Suppressor macrophage treated with lipopolysaccharide for 1 hour (primary cell): ENCODE measurements at regions not wholly inside any gene's neighbourhood (a gene's known extent, or its start where the extent isn't known, plus 50 kb on each side); places are given as distances from the start of the nearest gene placed in this dataset.

Experiments
- DNase-seq, 3 donors: peaks; one replicate each; pipeline ENCODE4 v3.0.0-alpha.2; 2020 to 2022

GRCh38 chr17:79539944-79540705, 70.7 kb downstream of the RBFOX3 start:
- DNase-seq = no peak

GRCh38 chr17:79538291-79538690, 72.6 kb downstream of the RBFOX3 start:
- no peak for DNase-seq

- no peak for DNase-seq
Observed at GRCh38 chr17:79537686-79538085, 73.2 kb downstream of the RBFOX3 start.

GRCh38 chr17:79537061-79537460, 73.8 kb downstream of the RBFOX3 start:
- no peak for DNase-seq

GRCh38 chr17:79536212-79536840, 74.5 kb downstream of the RBFOX3 start:
- no peak for DNase-seq

GRCh38 chr17:79535728-79536025, 75.2 kb downstream of the RBFOX3 start:
- no peak for DNase-seq

- no peak for DNase-seq
Observed at GRCh38 chr17:79534851-79535727, 75.8 kb downstream of the RBFOX3 start.

- DNase-seq = no peak
Observed at GRCh38 chr17:79534111-79534510, 76.7 kb downstream of the RBFOX3 start.

- no peak for DNase-seq
Observed at GRCh38 chr17:79533116-79533515, 77.7 kb downstream of the RBFOX3 start.

GRCh38 chr17:79532107-79532790, 78.6 kb downstream of the RBFOX3 start:
- no peak for DNase-seq

GRCh38 chr17:79531191-79532095, 79.4 kb downstream of the RBFOX3 start:
- no peak for DNase-seq

GRCh38 chr17:79530361-79531105, 80.3 kb downstream of the RBFOX3 start:
- DNase-seq = no peak

GRCh38 chr17:79529661-79530081, 81.2 kb downstream of the RBFOX3 start:
- no peak for DNase-seq

GRCh38 chr17:79528592-79529125, 82.2 kb downstream of the RBFOX3 start:
- no peak for DNase-seq

GRCh38 chr17:79527306-79527705, 83.5 kb downstream of the RBFOX3 start:
- DNase-seq = no peak

GRCh38 chr17:79525793-79526677, 84.8 kb downstream of the RBFOX3 start:
- no peak for DNase-seq

GRCh38 chr17:79524213-79525187, 86.4 kb downstream of the RBFOX3 start:
- DNase-seq = no peak

- no peak for DNase-seq
Observed at GRCh38 chr17:79522414-79522813, 88.4 kb downstream of the RBFOX3 start.

GRCh38 chr17:79521225-79521624, 89.6 kb downstream of the RBFOX3 start:
- DNase-seq = no peak
